Lower leg skin (tissue), 3 donors: ENCODE measurements at regions not wholly inside any gene's neighbourhood (a gene's known extent, or its start where the extent isn't known, plus 50 kb on each side); places are given as distances from the start of the nearest gene placed in this dataset.

Source experiments
- POLR2A ChIP-seq, 2 donors: fragments of 450-650 bp; IDR thresholded peaks; one replicate each; pipeline ENCODE4 v1.6.1; 2016 to 2017; ENCODE audit warnings: antibody characterized with exemption in 2 of 2, mild to moderate bottlenecking in 1 of 2, moderate library complexity in 1 of 2
- TF ChIP-seq, protein P1 (sequence below), 3 donors: fragments of 450-650 bp; IDR thresholded peaks; one replicate each; pipeline ENCODE4 v1.5.1; 2016; ENCODE audit warnings: antibody characterized with exemption in 3 of 3, mild to moderate bottlenecking in 3 of 3, moderate library complexity in 2 of 3

DNA sequence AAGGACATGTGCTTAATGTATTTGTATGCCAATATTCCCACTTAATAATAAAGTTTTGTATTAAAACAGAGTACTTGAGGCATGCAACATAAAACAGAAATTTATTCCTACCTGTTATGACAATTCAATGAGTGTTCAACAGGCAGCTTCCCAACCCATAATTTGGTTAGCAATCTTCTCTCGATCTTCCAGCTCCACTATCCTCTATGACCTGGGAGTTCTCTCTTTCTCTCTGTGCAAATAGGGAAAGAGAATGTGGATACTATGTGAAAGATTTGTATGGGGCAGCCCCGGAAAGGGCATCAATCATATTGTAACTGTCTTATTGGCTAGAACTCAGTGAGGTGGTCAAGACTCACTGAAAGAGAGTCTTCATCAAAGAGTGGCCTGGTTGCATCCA lies 644.9 kb upstream of the PCDH20 start:
- TF ChIP-seq, protein P1, sequence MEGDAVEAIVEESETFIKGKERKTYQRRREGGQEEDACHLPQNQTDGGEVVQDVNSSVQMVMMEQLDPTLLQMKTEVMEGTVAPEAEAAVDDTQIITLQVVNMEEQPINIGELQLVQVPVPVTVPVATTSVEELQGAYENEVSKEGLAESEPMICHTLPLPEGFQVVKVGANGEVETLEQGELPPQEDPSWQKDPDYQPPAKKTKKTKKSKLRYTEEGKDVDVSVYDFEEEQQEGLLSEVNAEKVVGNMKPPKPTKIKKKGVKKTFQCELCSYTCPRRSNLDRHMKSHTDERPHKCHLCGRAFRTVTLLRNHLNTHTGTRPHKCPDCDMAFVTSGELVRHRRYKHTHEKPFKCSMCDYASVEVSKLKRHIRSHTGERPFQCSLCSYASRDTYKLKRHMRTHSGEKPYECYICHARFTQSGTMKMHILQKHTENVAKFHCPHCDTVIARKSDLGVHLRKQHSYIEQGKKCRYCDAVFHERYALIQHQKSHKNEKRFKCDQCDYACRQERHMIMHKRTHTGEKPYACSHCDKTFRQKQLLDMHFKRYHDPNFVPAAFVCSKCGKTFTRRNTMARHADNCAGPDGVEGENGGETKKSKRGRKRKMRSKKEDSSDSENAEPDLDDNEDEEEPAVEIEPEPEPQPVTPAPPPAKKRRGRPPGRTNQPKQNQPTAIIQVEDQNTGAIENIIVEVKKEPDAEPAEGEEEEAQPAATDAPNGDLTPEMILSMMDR (IDR thresholded peaks at IDR 0.05), result no peak
- TF ChIP-seq POLR2A (IDR thresholded peaks at IDR 0.05), result no peak
